Fibroblast of mammary gland (primary cell): ENCODE measurements at regions not wholly inside any gene's neighbourhood (a gene's known extent, or its start where the extent isn't known, plus 50 kb on each side); places are given as distances from the start of the nearest gene placed in this dataset.

Experiments used
- DNase-seq: peaks from one replicate; pipeline ENCODE4 v3.0.0-alpha.2; 2010; ENCODE audit warnings: low read depth
- H3K4me3 ChIP-seq: 2 replicates; pipeline ENCODE4 v1.5.1; 2011; ENCODE audit warnings: low read depth, mild to moderate bottlenecking, low read length, moderate library complexity; ENCODE audit not compliant: control insufficient read depth
- CTCF ChIP-seq: conservative IDR thresholded peaks from 2 replicates; pipeline ENCODE4 v1.5.1; 2011; ENCODE audit warnings: low read depth, low read length, inconsistent platforms; ENCODE audit not compliant: control insufficient read depth, insufficient read depth

DNA sequence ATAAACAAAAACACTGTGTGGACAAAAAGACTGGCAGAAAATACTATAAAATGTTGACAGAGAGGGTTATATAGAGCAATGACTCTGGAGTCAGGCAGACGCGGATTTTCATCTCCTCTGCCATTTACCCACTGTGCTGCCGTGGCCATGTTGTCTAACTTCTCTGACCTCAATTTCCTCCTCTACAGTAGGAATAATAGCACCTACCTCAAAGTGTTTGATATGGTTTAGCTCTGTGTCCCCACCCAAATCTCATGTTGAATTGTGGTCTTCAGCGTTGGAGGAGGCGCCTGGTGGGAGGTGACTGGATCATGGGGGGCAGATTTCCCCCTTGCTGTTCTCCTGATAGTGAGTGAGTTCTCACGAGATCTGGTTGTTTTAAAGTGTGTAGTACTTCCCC lies 78.2 kb upstream of the CALN1 start:
- H3K4me3 ChIP-seq = no peak overlapping the region
- no peak for DNase-seq
- TF ChIP-seq CTCF = no peak

- no peak for TF ChIP-seq CTCF
- no peak for DNase-seq
- H3K4me3 ChIP-seq = no peak overlapping the region
Measured at GRCh38 chr7:72481934-72482333, 69.8 kb upstream of the CALN1 start.

DNA sequence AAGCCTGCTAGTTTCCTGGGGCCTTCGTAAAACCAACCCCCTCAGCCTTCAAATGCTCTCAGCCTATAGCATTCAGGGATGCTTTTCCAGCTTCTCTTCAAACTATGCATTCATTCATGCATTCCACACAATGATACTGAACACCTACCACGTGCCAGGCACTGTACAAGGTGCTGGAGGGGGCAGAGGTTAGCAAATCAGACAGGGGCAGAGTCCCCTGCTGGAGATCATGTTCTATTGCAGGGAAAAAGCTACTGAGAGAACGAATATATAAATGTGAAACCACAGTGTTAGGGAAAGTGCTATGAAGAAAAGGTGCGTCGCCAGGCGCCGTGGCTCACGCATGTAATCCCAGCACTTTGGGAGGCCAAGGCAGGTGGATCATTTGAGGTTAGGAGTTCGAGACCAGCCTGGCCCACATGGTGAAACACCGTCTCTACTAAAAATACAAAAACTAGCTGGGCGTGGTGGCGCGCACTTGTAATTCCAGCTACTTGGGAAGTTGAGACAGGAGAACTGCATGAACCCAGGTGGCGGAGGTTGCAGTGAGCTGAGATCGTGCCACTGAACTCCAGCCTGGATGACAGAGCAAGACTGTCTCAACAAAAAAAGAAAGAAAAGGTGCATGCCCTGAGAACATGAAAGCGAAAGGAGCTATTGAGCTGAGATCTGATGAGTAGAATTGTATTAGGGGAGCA lies 64.6 kb upstream of the CALN1 start:
- H3K4me3 ChIP-seq = no peak overlapping the region
- no peak for DNase-seq
- no peak for TF ChIP-seq CTCF

DNA sequence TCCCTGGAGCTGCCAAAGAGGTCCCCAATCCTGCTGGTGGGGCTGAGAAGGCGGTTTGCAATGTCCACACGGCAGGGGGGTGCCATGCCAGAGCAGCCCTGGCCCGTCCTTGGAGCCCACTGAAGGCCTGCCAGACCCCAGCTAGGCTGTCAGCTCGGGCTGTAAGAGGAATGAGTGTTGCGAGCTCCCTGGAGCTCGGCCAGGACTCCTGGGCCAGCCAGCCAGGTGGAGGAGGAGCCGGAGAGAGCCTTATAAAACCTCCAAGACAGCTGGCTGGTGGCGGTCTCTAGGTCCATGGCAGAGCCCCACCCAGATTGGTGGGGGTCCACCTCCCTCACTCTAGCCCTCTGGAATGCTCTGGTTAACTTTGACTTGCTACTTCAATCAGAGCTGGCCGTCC lies 55.1 kb upstream of the CALN1 start:
- no peak for TF ChIP-seq CTCF
- no peak overlapping the region for H3K4me3 ChIP-seq
- DNase-seq = no peak

- no peak for TF ChIP-seq CTCF
- DNase-seq = no peak
- no peak overlapping the region for H3K4me3 ChIP-seq
Measured at GRCh38 chr7:72466797-72467196, 54.7 kb upstream of the CALN1 start.

- no peak for DNase-seq
- H3K4me3 ChIP-seq = no peak overlapping the region
- no peak for TF ChIP-seq CTCF
Measured at GRCh38 chr7:72465521-72465920, 53.4 kb upstream of the CALN1 start.

DNA sequence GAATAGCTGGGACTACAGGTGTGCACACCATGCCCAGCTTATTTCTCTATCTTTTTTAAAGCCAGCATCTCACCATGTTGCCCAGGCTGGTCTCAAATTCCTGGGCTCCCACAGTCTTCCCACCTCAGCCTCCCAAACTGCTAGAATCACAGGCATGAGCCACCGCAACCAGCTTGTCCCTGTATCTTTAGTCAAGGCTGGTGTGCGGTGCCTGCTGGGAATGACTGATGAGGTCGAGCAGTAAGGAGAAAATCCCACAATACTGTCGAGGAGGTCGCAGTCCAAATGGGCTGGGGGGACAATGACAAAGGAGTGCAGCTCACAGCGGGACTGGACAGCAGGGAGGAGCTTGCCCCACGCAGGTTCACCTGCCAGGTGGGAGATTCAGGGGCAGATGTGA lies 50.2 kb upstream of the CALN1 start:
- no peak overlapping the region for H3K4me3 ChIP-seq
- TF ChIP-seq CTCF = no peak
- DNase-seq = no peak
